IPS-18a (cell line): ENCODE measurements at regions not wholly inside any gene's neighbourhood (a gene's known extent, or its start where the extent isn't known, plus 50 kb on each side); places are given as distances from the start of the nearest gene placed in this dataset.

ENCODE experiments used
- H3K27ac ChIP-seq: one replicate; pipeline ENCODE4 v1.5.1; 2013; ENCODE audit warnings: low read length
- H3K27me3 ChIP-seq: one replicate; pipeline ENCODE4 v1.6.1; 2013; ENCODE audit warnings: mild to moderate bottlenecking, low read length; ENCODE audit not compliant: control insufficient read depth, insufficient read depth
- H3K36me3 ChIP-seq: one replicate; pipeline ENCODE4 v1.6.1; 2013; ENCODE audit warnings: low read depth, low read length; ENCODE audit not compliant: control insufficient read depth
- H3K4me1 ChIP-seq: one replicate; pipeline ENCODE4 v1.6.1; 2013; ENCODE audit warnings: low read depth, low read length; ENCODE audit not compliant: control insufficient read depth
- H3K4me3 ChIP-seq: one replicate; pipeline ENCODE4 v1.5.1; 2013; ENCODE audit warnings: low read length
- H3K9ac ChIP-seq: one replicate; pipeline ENCODE4 v1.6.1; 2013; ENCODE audit warnings: mild to moderate bottlenecking, low read length, moderate library complexity
- H3K9me3 ChIP-seq: one replicate; pipeline ENCODE4 v1.6.1; 2013; ENCODE audit warnings: low read depth, low read length; ENCODE audit not compliant: control insufficient read depth

- Histone ChIP-seq H3K9ac (no peak overlapping the region), H3K9me3 (no peaks in the 10 kb centered on the region), H3K36me3 (no peaks in the 10 kb centered on the region), H3K4me3 (no peak overlapping the region), H3K4me1 (no peaks in the 10 kb centered on the region), H3K27ac (no peak overlapping the region), H3K27me3 (no peaks in the 10 kb centered on the region)
Measured at GRCh38 chr10:8543361-8544056, 489.0 kb downstream of the GATA3 start.

DNA sequence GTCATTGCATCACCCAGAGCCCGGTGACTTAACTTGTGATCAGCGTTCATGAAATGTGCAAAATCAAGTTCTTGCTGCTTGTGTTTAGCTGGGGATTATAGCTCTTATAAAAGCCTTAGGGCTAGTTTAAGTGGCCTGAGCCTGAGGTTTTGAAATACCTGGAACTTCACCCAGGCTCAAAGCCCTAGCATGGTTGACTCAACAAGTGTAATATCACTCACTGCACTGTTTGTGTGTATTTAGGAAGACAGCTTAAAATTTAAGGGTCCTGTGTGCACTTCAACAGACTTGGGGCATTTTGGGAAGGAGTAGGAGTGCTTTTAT is 489.5 kb downstream of the GATA3 start:
- no peaks in the 10 kb centered on the region for H3K27me3 ChIP-seq
- no peak overlapping the region for H3K9ac ChIP-seq
- no peak overlapping the region for H3K4me3 ChIP-seq
- no peaks in the 10 kb centered on the region for H3K9me3 ChIP-seq
- no peaks in the 10 kb centered on the region for H3K36me3 ChIP-seq
- no peak overlapping the region for H3K27ac ChIP-seq
- no peaks in the 10 kb centered on the region for H3K4me1 ChIP-seq

DNA sequence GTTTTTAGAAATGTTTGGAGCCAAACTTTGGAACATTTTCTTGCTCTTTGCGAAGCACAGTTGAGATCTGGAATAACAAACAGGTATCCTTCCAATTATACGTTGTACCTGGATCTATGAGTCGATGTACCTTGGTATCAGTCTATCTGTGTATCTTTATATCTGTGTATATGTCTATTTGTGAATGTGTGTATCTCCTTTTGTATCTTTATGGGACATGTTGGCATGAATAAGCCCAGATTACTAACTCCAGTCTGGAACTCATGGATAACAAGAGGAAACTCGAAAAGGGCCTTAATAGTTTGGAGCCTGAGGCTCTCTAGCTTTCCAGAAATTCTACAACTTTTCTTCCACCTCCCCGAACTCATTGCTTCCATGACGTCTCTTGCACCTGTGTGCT is 490.0 kb downstream of the GATA3 start:
- Histone ChIP-seq H3K27me3 (no peaks in the 10 kb centered on the region), H3K4me3 (no peak overlapping the region), H3K9me3 (no peaks in the 10 kb centered on the region), H3K36me3 (no peaks in the 10 kb centered on the region), H3K9ac (no peak overlapping the region), H3K4me1 (no peaks in the 10 kb centered on the region), H3K27ac (no peak overlapping the region)

DNA sequence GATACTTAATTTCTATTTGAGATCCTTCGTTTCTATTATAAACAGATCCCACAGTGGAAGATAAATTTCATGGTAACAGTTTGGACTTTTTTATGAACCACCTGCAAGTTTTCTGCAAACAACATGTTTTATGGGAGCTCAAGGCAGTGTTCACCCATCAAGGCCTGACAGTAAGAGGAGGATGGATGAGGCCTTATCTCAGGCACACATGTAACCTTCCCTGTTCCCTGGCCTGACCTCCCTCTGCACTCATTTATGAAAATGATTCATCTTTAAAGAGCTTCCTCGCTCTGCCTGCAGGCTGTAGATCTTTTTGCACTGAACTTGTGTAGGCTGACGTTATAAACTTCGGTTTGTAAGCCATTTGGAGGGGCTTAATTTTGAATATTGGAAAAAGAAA is 500.1 kb downstream of the GATA3 start:
- H3K9ac ChIP-seq: no peak overlapping the region
- H3K9me3 ChIP-seq: no peaks in the 10 kb centered on the region
- no peak overlapping the region for H3K4me3 ChIP-seq
- H3K4me1 ChIP-seq: no peaks in the 10 kb centered on the region
- H3K36me3 ChIP-seq: no peaks in the 10 kb centered on the region
- no peak overlapping the region for H3K27ac ChIP-seq
- no peaks in the 10 kb centered on the region for H3K27me3 ChIP-seq

- no peak overlapping the region for H3K27ac ChIP-seq
- no peaks in the 10 kb centered on the region for H3K9me3 ChIP-seq
Measured at GRCh38 chr10:8556321-8556720, 501.8 kb downstream of the GATA3 start.

DNA sequence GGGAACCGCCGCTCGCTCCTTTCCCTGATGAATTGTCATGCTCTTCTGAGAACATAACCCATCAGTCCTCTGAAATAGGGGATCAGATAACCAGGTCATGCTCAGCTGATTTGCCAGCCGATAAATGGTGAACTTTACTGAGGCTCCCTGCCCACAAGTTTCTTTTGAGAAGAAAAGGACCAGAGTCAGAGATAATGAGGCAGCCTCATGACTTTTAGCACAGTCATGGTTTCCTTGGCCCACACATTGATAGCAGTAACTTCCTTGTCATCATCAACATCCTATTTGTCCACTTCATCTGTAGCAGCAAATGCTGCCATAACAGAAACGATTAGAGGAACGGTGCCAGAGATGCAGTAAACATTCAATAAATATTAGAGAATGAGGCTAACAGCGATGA is 509.0 kb downstream of the GATA3 start:
- no peak overlapping the region for H3K9ac ChIP-seq

More at GRCh38 chr10:8556321-8556720, 501.8 kb downstream of the GATA3 start:
- Histone ChIP-seq H3K36me3 (no peaks in the 10 kb centered on the region), H3K4me1 (no peaks in the 10 kb centered on the region), H3K9ac (no peak overlapping the region), H3K4me3 (no peak overlapping the region), H3K27me3 (no peaks in the 10 kb centered on the region)

GRCh38 chr10:8566737-8567136 is 512.2 kb downstream of the GATA3 start:
- Histone ChIP-seq H3K27me3 (no peaks in the 10 kb centered on the region), H3K9ac (no peak overlapping the region), H3K36me3 (no peaks in the 10 kb centered on the region), H3K4me3 (no peak overlapping the region), H3K27ac (no peak overlapping the region), H3K4me1 (no peaks in the 10 kb centered on the region), H3K9me3 (no peaks in the 10 kb centered on the region)

More for the DNA sequence above, 509.0 kb downstream of the GATA3 start:
- Histone ChIP-seq H3K27ac (no peak overlapping the region), H3K4me3 (no peak overlapping the region), H3K9me3 (no peaks in the 10 kb centered on the region), H3K4me1 (no peaks in the 10 kb centered on the region), H3K36me3 (no peaks in the 10 kb centered on the region), H3K27me3 (no peaks in the 10 kb centered on the region)

DNA sequence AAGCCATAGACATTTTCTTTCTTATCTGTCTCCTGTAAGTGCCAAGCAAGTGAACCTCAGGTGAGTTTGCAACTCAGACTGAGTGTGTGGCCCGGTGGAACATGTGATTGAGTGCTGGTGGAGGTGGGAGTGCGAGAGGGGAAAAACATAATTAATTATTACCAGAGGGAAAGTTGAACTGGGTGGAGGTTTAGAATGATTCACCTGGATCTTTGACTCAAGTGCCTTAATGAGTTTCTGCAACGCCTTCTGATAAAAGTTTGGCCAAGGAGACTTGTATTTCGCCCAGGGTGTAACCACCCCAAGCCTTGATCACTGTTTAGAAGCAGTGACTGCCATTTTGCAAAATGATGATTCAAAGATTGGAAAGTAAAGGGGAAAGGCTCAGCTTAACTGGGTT is 513.9 kb downstream of the GATA3 start:
- H3K9ac ChIP-seq: no peak overlapping the region
- no peak overlapping the region for H3K27ac ChIP-seq
- H3K9me3 ChIP-seq: no peaks in the 10 kb centered on the region
- no peak overlapping the region for H3K4me3 ChIP-seq
- H3K27me3 ChIP-seq: no peaks in the 10 kb centered on the region
- no peaks in the 10 kb centered on the region for H3K4me1 ChIP-seq
- H3K36me3 ChIP-seq: no peaks in the 10 kb centered on the region

GRCh38 chr10:8575620-8576019 is 521.1 kb downstream of the GATA3 start:
- Histone ChIP-seq H3K4me3 (no peak overlapping the region), H3K9ac (no peak overlapping the region), H3K27me3 (no peaks in the 10 kb centered on the region), H3K9me3 (no peaks in the 10 kb centered on the region), H3K36me3 (no peaks in the 10 kb centered on the region), H3K27ac (no peak overlapping the region), H3K4me1 (no peaks in the 10 kb centered on the region)

GRCh38 chr10:8576281-8576680 is 521.8 kb downstream of the GATA3 start:
- Histone ChIP-seq H3K4me1 (no peaks in the 10 kb centered on the region), H3K36me3 (no peaks in the 10 kb centered on the region), H3K27ac (no peak overlapping the region), H3K27me3 (no peaks in the 10 kb centered on the region), H3K4me3 (no peak overlapping the region), H3K9ac (no peak overlapping the region), H3K9me3 (no peaks in the 10 kb centered on the region)

GRCh38 chr10:8576911-8577310 is 522.4 kb downstream of the GATA3 start:
- Histone ChIP-seq H3K4me1 (no peaks in the 10 kb centered on the region), H3K36me3 (no peaks in the 10 kb centered on the region), H3K9ac (no peak overlapping the region)

GRCh38 chr10:8577686-8578085 is 523.2 kb downstream of the GATA3 start:
- Histone ChIP-seq H3K4me1 (no peaks in the 10 kb centered on the region), H3K4me3 (no peak overlapping the region), H3K36me3 (no peaks in the 10 kb centered on the region), H3K27me3 (no peaks in the 10 kb centered on the region), H3K27ac (no peak overlapping the region), H3K9me3 (no peaks in the 10 kb centered on the region), H3K9ac (no peak overlapping the region)

More at GRCh38 chr10:8576911-8577310, 522.4 kb downstream of the GATA3 start:
- Histone ChIP-seq H3K9me3 (no peaks in the 10 kb centered on the region), H3K27me3 (no peaks in the 10 kb centered on the region), H3K4me3 (no peak overlapping the region), H3K27ac (no peak overlapping the region)
